AG08396 (cell line): ENCODE measurements at regions not wholly inside any gene's neighbourhood (a gene's known extent, or its start where the extent isn't known, plus 50 kb on each side); places are given as distances from the start of the nearest gene placed in this dataset.
"Not testable (repeated sequence)": the region's sequence is repeated elsewhere in the genome, so short reads cannot be mapped to it uniquely, and the experiment has no call there.

Source experiments
- DNase-seq: peaks from one replicate; pipeline ENCODE4 v3.0.0; 2012; ENCODE audit warnings: low spot score, mixed read lengths

GRCh38 chr4:135921081-135921480 lies 1611.2 kb downstream of the PCDH18 start:
- DNase-seq, result no peak

GRCh38 chr4:135917011-135917410 lies 1615.3 kb downstream of the PCDH18 start:
- DNase-seq, result no peak

GRCh38 chr4:135900956-135901355 lies 1631.3 kb downstream of the PCDH18 start:
- DNase-seq, result no peak

- DNase-seq, result not testable (repeated sequence)
Measured at GRCh38 chr4:135864304-135864703, 1662.7 kb upstream of the PABPC4L start.

DNA sequence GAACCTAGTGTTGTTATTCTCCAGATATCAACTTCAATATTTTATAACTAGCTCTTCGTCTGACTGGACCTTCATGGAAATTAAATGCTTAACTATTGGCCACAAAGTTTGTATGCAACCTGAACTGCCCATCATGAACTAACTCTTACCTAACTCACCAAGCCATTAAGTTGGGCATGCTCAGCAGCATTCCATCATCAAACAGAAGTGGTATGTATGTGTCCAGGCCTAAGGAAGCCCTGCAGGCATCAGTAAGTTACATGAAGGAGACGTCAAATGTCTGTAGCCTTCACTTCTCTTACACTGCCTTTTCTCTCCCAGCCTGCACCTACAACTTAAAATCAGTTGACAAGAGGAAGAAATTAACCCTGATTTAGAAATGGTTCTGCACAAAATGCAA lies 1639.2 kb upstream of the PABPC4L start:
- no peak for DNase-seq

- no peak for DNase-seq
Measured at GRCh38 chr4:135839712-135840111, 1638.1 kb upstream of the PABPC4L start.

DNA sequence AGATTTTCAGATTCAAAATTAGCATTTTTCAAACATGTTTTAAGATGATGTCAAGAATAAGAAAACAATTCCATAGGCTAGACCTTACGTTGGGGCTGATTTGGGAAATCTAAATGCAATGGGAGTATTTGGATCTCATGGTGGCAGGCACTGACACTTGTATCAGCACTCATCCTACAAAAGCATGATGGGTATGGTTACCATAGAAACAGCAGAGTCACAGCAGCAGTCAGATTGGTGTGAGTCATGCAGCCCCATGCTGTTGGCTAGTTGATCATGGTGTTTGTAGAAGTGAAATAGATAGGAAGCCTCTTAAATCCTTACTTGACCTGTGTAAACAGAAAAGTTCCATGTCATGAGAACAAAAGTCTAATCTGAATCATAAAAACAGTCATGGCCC lies 1637.3 kb upstream of the PABPC4L start:
- DNase-seq, result peak; percentile 4

- no peak for DNase-seq
Measured at GRCh38 chr4:135834471-135834870, 1632.9 kb upstream of the PABPC4L start.

GRCh38 chr4:135833529-135833928 lies 1631.9 kb upstream of the PABPC4L start:
- DNase-seq, result no peak

DNA sequence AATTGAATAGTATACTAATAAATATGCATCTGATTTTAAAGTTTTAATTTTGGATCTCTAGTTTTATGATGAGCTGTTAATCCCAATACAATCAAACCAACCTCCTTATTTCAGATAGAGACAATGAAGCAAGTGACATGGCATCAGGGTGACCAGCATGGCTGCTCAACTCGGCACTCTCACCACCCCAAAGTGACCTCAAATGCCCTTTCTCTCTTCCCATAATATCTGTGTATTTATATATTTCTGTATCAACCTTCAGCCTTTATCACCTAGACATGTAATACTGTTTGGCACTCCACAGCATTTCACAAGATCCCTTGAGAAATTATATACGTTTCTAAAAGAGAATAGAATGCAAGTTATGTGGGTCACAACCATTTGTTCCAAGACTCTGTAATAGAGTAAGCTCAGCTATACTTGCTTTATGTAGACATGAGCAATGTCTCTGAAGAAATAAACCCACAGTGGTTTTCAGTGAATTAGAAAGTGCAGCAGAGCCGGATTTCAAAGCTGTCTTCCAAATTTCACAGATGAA lies 1623.2 kb upstream of the PABPC4L start:
- DNase-seq, result no peak

GRCh38 chr4:135804785-135805184 lies 1603.2 kb upstream of the PABPC4L start:
- no peak for DNase-seq

GRCh38 chr4:135777361-135777760 lies 1575.8 kb upstream of the PABPC4L start:
- no peak for DNase-seq

DNA sequence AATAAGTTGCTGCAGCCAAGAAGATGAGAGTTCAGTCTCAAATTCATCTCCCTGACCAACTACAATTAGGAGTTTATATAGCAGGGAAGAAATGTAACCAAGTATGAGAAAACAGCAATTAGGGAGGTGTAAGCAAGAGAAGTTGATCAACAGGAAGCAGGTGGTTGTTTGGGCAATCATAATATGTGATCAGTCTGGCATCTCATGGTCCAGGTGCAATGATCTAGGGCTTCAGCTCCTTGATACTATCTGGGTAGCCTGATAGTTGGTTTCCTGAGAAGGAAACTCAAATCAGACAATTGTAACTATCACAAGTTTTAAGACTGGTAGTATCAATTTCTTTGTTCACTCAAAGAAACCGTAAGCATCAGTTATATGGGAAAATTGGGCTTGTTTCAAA lies 1574.3 kb upstream of the PABPC4L start:
- no peak for DNase-seq

GRCh38 chr4:135770505-135770904 lies 1568.9 kb upstream of the PABPC4L start:
- no peak for DNase-seq

GRCh38 chr4:135744928-135745327 lies 1543.3 kb upstream of the PABPC4L start:
- no peak for DNase-seq

- no peak for DNase-seq
Measured at GRCh38 chr4:135741583-135741982, 1540.0 kb upstream of the PABPC4L start.

DNA sequence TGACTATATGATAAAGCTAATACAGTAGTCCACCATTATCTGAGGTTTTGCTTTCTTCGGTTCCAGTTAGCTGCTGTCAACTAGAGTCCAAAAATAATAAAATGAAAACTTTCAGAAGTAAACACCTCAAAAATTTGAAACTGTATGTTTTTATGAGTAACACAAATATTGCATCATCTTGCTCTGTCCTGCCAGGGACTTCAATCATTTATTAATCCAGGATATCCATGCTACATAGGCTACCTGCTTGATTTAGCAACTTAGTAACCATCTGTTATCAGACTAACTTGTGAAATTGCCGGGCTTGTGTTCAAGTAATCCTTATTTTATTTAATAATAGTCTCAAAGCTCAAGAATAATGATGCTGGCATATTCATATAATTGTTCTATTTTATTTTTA lies 1537.8 kb upstream of the PABPC4L start:
- no peak for DNase-seq

DNA sequence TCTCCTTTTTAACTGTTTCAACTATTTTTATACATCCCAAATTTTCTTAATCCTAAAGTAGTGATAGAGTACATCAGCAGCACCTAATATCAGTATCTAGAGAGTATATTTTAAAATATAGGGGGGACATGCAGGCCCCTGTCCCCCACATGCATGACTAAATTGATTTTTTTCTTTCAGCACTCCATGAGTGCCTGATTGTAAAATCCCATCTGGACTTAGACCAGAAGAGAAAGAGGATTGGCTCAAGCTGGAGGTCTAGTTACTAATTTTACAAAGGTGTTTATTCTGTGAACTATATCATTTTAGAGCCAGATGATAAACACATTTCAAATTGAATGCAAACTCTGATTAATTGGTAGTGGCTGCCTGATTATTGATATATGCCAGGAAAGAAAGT lies 1533.9 kb upstream of the PABPC4L start:
- no peak for DNase-seq

GRCh38 chr4:135732448-135732847 lies 1530.9 kb upstream of the PABPC4L start:
- no peak for DNase-seq

- DNase-seq, result no peak
Measured at GRCh38 chr4:135731682-135732081, 1530.1 kb upstream of the PABPC4L start.

DNA sequence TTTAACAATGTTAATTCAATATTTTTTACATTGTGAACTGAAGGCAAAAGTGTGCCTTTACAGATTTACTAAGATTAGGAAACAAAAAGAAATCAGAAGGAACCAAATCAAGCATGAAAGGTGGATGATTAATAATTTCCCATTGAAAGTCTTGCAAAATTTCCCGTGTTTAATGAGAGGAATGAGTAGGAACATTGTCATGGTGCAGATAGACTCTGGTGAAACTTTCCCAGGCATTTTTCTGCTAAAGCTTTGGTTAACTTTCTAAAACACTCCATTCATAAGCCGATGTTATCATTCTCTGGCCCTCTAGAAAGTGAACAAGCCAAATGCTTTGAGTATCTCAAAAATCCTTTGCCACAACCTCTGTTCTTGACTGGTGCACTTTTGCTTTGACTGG lies 1522.8 kb upstream of the PABPC4L start:
- no peak for DNase-seq

GRCh38 chr4:135718019-135718418 lies 1516.4 kb upstream of the PABPC4L start:
- DNase-seq, result no peak

DNA sequence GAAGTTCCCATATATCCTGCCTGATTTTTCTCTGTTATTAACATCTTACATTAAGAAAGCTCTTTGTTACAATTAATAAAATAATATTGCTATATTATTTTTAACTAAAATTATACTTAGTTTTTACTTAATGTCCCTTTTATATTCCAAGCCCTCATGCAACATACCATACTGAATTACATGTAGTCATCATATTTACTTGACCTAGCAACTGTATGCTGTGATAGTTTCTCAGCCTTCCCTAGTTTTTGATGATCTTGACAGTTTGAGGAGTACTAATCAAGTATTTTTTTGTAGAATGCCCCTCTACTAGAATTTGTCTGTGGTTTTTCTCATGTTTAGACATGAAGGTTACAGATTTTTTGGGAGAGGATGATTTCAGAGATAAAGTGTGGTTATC lies 1503.8 kb upstream of the PABPC4L start:
- no peak for DNase-seq

GRCh38 chr4:135694066-135694465 lies 1492.5 kb upstream of the PABPC4L start:
- DNase-seq, result no peak

- no peak for DNase-seq
Measured at GRCh38 chr4:135684001-135684400, 1482.4 kb upstream of the PABPC4L start.
